ENCODE measurements at regions not wholly inside any gene's neighbourhood (a gene's known extent, or its start where the extent isn't known, plus 50 kb on each side); places are given as distances from the start of the nearest gene placed in this dataset.

GRCh38 chr2:16413947-16414346 is 251.7 kb downstream of the CYRIA start:
- DNase-seq (ENCODE audit: low read depth in 1 of 2, low spot score in 2 of 2), result no peak
- Histone ChIP-seq H2BK5ac (ENCODE audit: low read depth, low read length) (no peak overlapping the region), H3K27ac (ENCODE audit: low read depth, low read length) (no peak overlapping the region)

More at GRCh38 chr2:16413947-16414346, 251.7 kb downstream of the CYRIA start:
- Histone ChIP-seq H3K23me2 (ENCODE audit: low read depth, low read length) (peaks cover 4% of the 10 kb centered on the region; the same call in 1 of the 2 replicates), H2BK12ac (ENCODE audit: low read depth, low read length) (no peak overlapping the region), H3K4ac (replicated peaks; ENCODE audit: insufficient read length, low read depth, low read length) (no peak overlapping the region), H3K9ac (replicated peaks in 1 of 4; ENCODE audit: extremely low read depth in 1 of 4, low read depth in 3 of 4, low read length in 3 of 4) (no peak overlapping the region), H2BK120ac (replicated peaks; ENCODE audit: low read depth, low read length) (no peak overlapping the region), H3K79me1 (ENCODE audit: low read depth, low read length) (no peaks in the 10 kb centered on the region), H3K36me3 (ENCODE audit: control insufficient read depth in 2 of 4, insufficient read depth in 4 of 4, low read length in 3 of 4) (no peaks in the 10 kb centered on the region), H2AFZ (ENCODE audit: low read length) (no peak overlapping the region), H3K4me2 (ENCODE audit: insufficient read depth in 1 of 2, low read depth in 2 of 2, low read length in 2 of 2) (no peak overlapping the region), H2BK20ac (ENCODE audit: low read length) (no peak overlapping the region), H4K5ac (ENCODE audit: insufficient read length, low read depth, low read length) (no peak overlapping the region), H3K18ac (ENCODE audit: extremely low read depth, low read length) (no peak overlapping the region), H3K9me3 (ENCODE audit: insufficient read depth in 2 of 2, low read depth in 1 of 2, low read length in 1 of 2) (no peaks in the 10 kb centered on the region), H3K14ac (ENCODE audit: insufficient read length) (no peak overlapping the region), H4K20me1 (replicated peaks in 1 of 2; ENCODE audit: control insufficient read depth in 1 of 2, insufficient read depth in 2 of 2, low read length in 2 of 2) (peaks cover 0 to 2% of the 10 kb centered on the region in 2 experiments), H4K8ac (ENCODE audit: extremely low read depth, insufficient read depth, low read length) (no peak overlapping the region), H3K23ac (ENCODE audit: insufficient read length) (no peak overlapping the region), H2AK5ac (ENCODE audit: low read depth, low read length) (no peak overlapping the region), H3K4me3 (ENCODE audit: extremely low read depth in 1 of 4, insufficient read depth in 2 of 4, low read depth in 3 of 4, low read length in 4 of 4) (no peak overlapping the region), H2BK15ac (ENCODE audit: low read length) (no peak overlapping the region), H3K27me3 (replicated peaks in 1 of 4; ENCODE audit: control insufficient read depth in 3 of 4, extremely low read depth in 1 of 4, insufficient read depth in 3 of 4, low read length in 3 of 4) (peaks cover 0 to 1% (median 0%) of the 10 kb centered on the region in 4 experiments; a peak in 1 of 7 replicates), H3K79me2 (ENCODE audit: control insufficient read depth in 1 of 2, insufficient read depth in 2 of 2, low read length in 2 of 2) (no peaks in the 10 kb centered on the region), H3K56ac (replicated peaks; ENCODE audit: insufficient read length, low read depth, low read length) (no peak overlapping the region), H4K91ac (replicated peaks; ENCODE audit: insufficient read length, low read length) (no peak overlapping the region), H3K4me1 (replicated peaks in 1 of 4; ENCODE audit: control insufficient read depth in 3 of 4, insufficient read depth in 4 of 4, low read length in 3 of 4) (no peaks in the 10 kb centered on the region)
- ChIA-PET POLR2A (ENCODE audit: partially characterized antibody) (no interaction called here), CTCF (ENCODE audit: partially characterized antibody) (no interaction called here)
- 100% methylated on average over 1 of the region's 1 CpG; no CpG with 5 or more reads in 1 of the 2 experiments for WGBS, 2 experiments (ENCODE audit: extremely low coverage in 1 of 2, insufficient coverage in 1 of 2, insufficient read length in 1 of 2, insufficient replicate concordance in 2 of 2, low coverage in 1 of 2, low lambda C conversion rate in 2 of 2, missing lambda C conversion rate in 1 of 2)
- TF ChIP-seq HDAC2 (IDR thresholded peaks at IDR 0.05; ENCODE audit: borderline replicate concordance in 1 of 2, low read depth in 2 of 2, low read length in 2 of 2) (no peak), YY1 (IDR thresholded peaks at IDR 0.05; ENCODE audit: low read depth, low read length) (no peak), EP300 (IDR thresholded peaks at IDR 0.05; ENCODE audit: borderline replicate concordance in 1 of 2, low read depth in 2 of 2, low read length in 2 of 2) (no peak), RAD21 (IDR thresholded peaks at IDR 0.05 in 1 of 2, conservative IDR thresholded peaks at IDR 0.05 in 1 of 2; ENCODE audit: low read depth in 2 of 2, low read length in 2 of 2) (no peak)
- FAIRE-seq, result no peak

Measured in H1 (cell line).